ENCODE measurements at regions not wholly inside any gene's neighbourhood (a gene's known extent, or its start where the extent isn't known, plus 50 kb on each side); places are given as distances from the start of the nearest gene placed in this dataset.

GRCh38 chr14:87575378-87575777 is 417.6 kb downstream of the GALC start:
- TF ChIP-seq POLR2AphosphoS5 (IDR thresholded peaks at IDR 0.05; ENCODE audit: low read depth) (no peak), CTCF (conservative IDR thresholded peaks at IDR 0.05; ENCODE audit: low read depth in 2 of 2) (no peak), CREB1 (CRISPR knock-in tag; IDR thresholded peaks at IDR 0.05; ENCODE audit: low read depth) (no peak), EZH2 (IDR thresholded peaks at IDR 0.05; ENCODE audit: low read depth, unreplicated experiment) (no peak), EZH2phosphoT487 (IDR thresholded peaks at IDR 0.05; ENCODE audit: unreplicated experiment) (no peak), NANOG (IDR thresholded peaks at IDR 0.05; ENCODE audit: borderline replicate concordance) (no peak), REST (IDR thresholded peaks at IDR 0.05; ENCODE audit: unreplicated experiment) (no peak), JUNB (IDR thresholded peaks at IDR 0.05; ENCODE audit: unreplicated experiment) (no peak), ZNF114 (CRISPR knock-in tag; IDR thresholded peaks at IDR 0.05) (no peak), ZNF462 (CRISPR knock-in tag; IDR thresholded peaks at IDR 0.05) (no peak), ZNF331 (CRISPR knock-in tag; IDR thresholded peaks at IDR 0.05; ENCODE audit: low read depth) (no peak)

Data from GM23338 (cell line).